GM21528 (cell line): ENCODE measurements at regions not wholly inside any gene's neighbourhood (a gene's known extent, or its start where the extent isn't known, plus 50 kb on each side); places are given as distances from the start of the nearest gene placed in this dataset.

Experiments
- ATAC-seq: cut with Tn5 transposase; IDR thresholded peaks from one replicate; pipeline ENCODE4 v1.9.1; 2021; ENCODE audit warnings: mild to moderate bottlenecking, moderate library complexity; ENCODE audit not compliant: unreplicated experiment, low FRiP score

DNA sequence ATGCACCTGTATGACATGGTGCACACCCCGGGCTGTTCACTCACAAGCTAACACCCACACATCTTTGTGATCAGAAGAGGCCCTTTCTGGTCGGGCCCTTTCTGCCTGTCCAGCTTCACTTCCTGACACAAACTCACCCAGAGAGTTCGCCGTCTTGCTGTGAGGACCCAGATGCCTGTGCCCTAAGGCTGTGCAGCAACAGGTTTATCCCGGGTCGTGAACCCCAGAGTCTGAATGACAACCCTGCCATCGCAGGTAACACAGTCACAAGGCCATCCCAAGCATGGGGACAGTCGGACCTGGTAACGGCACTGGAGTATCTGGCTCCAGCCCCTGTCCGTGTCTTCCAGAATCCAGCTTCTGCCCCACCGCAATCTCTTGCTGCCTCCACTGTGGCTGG lies 235.1 kb downstream of the BUD13 start:
- ATAC-seq: no peak

DNA sequence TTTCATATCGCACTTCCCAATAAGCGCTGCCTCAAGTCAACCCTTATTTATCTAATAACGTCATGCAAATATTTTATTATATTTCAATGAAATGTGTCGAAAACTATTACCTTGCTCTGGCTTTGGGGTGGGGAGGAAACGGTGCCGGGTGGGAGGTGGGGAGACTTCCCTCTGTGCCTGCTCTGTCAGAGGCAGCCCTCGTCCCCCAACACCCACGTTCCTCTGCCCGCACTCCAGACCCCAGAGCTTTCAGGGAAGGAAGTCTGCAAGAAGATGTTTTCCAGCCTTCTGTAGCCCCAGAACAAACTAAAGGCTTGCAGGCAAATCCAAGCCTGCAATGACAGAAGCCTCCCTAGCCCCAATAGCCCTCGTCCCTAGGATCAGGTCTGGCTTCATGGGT lies 235.7 kb downstream of the BUD13 start:
- ATAC-seq: no peak

DNA sequence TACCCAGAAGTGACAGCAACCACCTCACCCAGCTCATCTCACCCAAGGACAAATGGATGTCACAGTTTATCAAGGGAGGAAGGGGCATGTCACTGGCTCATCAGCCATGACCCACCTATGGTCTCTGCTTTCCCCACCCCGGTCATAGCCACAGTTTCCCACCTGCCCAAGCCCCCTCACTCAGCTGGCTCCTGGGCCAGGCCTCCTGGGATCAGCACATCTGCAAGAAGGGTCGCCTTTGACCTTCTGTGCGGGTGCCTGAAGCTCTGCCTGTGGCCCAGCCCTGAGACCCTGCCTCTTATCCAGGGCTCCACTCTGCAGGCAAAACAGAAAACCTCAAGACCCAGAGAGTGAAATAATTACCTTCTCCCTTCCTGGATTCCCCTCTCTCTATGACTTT lies 236.4 kb downstream of the BUD13 start:
- no peak for ATAC-seq

DNA sequence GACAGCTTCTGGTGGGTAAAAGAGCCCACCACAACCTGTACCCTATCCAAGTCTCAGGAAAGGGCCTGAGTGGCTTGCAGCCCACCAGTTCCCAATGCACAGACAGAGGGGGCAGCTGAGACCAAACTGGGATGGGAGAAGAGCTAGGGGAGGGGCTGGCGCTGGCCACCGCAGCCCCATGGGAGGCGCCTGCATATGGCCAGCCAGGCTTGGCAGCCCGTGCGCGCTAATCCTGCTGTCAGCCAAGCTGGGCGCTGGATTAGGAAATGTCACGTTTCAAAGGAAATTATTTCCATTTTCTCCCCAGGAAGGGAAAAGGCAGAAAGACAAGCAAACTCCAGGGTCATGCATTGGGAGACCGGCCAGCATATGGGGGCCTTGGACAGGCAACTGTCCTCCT lies 236.8 kb downstream of the BUD13 start:
- no peak for ATAC-seq

DNA sequence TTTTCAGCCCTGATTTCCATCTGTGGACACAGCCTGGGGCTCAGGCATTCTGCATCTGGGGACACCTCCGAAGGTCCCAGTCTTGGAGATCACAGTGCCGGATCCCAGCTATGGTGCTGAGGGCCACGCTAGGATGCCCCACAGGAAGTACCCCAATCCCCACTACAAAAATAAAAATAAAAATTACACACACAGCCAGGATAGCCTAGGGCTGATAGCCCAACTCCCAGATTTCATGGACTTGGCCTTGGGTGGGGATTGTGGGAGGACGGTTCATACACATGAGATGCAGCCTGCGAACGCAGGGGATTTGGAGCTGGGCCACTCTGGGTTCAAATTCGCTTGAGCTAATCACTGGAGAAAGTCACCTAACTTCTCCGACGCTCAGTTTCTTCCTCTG lies 237.7 kb downstream of the BUD13 start:
- no peak for ATAC-seq

DNA sequence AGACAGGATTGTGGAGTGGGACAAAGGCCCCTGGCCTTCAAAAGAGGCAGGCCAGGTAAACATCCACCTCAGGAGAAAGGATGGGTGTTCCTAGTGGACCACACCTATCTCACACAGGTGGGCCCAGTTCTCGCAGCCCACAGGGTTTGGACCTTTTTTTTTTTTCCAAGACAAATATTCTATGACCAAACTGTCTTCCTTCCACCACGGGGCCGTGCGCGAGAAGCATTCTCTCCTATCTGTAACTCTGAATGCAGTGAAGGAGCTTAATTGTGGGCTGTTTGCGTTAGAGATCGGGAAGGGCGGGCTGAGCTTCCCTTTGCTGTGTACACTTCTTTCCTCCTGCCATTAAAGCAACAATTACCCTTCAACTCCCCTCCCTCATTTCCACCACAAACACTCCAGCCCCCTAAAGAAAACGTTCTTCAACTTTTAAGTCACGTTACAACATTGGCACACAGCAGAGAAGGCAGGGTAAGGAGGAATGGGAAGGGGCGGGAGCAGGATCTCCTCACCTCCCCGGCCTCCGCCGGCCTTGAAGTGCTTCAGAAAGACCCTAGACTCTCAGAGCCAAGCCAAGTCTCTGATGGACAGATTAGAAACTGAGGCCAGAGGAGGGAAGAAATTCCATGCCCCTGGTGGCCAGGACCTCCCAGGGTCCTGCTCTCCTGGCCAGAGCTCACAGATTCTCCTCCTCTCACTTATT lies 238.4 kb downstream of the BUD13 start:
- no peak for ATAC-seq

DNA sequence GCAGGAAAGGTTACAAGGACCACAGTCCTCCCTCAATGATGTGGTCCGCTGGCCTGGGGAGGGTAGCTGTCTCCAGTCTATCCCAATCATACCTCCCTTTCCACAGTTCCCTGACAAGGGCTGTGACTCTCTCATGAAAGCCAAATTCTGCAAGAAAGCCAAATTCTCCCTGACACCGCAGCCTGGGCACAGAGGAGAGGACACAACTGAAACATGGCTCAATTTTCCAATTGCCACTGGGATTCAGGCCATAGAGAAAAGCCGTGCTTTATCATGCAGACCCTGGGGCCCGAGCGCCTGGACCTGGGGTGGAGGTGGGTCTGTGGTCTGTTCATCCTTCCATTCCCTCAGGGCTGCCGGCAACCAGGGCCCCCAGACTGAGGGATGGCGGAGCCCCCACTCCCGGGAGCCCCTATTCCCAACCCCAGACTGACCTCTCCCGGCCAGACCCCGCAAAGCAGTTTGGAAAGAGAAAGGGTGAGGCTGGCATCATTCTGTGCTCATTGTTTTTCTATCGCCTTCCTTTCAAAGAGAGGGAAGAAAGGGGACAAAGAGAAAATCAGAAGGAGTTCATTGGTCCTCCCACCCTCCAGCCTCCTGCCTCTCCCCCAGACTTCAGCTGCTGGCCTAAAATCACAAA lies 239.5 kb downstream of the BUD13 start:
- ATAC-seq: no peak

DNA sequence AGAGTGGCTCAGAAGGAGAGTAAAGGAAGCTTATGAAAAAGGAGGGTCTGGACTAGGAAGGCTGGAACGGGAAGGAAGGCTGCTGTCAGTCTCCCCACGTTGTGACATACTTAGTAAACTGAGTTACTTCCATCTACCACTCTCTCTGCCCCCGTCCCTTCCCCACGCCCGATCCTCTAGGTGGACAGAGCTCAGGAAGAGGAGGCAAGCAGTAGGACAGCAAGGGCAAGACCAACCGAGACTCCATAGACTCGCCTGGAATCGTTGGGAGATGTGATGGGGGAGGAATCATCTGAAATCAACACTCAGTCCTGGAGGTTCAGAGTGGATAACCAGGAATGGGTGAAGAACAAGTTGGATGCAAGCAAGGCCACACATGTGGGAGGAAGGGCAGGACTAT lies 240.7 kb downstream of the BUD13 start:
- no peak for ATAC-seq

DNA sequence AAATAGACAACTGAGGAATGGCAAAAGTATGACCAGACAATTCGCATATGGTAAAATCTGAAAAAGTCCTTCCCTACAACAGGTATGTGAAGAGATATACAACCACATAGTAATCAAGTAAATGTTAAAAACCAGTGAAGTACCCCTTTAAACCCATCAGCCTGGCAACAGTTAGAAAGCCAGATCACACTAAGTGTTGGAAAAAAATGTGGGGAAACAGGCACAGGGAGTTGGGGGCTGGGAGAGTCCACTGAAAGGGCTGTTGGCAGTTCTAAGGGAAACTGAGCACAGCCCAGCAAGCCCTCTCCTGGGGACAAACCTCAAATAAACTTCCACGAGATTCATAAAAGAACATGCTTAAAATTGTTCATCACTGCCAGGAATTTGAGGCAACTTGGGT lies 242.1 kb downstream of the BUD13 start:
- no peak for ATAC-seq

DNA sequence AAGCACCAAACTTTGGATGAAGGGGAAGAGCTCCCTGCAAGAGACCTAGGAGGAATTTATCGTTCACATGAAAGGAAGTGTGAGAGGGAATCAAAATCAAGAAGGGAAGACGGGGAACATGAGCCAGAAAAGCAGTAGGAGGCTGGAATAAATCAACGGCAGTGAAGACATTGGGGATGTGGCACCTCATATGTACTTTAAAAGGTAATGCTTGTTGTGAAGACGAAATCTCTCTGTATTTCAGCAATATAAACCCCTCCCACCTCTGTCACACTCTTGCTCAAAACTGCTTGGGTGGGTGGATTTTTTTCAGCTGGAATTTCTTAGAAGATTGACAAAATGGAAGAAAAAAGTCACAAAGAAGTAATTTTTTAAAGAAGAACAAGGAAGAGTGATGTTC lies 243.5 kb downstream of the BUD13 start:
- ATAC-seq: no peak

DNA sequence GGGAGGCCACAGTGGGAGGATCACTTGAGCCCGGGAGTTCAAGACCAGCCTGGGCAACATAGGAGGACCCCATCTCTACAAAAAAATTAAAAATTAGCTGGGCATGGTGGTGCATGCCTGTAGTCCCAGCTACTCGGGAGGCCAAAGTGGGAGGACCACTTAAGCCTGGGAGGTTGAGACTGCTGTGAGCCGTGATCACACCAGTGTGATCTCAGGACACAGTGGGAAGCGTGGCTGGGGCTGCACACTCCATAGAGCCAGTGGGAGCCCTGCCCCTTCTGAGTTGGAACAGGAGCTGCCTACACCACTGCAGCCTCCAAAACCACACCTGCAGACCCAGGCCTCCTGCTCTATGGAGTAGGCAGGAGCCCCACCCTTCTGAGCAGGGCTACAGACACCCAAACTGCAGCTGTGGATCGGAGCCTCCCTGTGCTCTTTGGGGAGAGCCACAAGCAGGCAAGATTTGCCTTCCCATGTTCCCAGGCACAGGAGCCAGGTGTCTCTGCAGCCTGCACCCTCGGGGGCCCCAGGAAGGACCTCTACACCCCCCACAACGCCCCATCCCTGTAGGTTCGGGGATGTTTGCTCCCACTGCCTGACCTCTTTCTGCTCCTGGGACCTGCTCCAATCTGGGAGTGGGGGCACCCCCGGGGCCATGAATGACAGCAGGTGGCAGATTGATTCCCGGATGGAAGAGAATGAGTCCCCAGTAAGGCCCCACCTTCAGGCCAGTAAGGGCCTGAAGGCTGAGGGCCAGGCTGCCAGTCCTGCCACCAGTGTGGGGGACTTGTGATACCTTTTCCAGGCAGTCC lies 245.4 kb downstream of the BUD13 start:
- no peak for ATAC-seq

DNA sequence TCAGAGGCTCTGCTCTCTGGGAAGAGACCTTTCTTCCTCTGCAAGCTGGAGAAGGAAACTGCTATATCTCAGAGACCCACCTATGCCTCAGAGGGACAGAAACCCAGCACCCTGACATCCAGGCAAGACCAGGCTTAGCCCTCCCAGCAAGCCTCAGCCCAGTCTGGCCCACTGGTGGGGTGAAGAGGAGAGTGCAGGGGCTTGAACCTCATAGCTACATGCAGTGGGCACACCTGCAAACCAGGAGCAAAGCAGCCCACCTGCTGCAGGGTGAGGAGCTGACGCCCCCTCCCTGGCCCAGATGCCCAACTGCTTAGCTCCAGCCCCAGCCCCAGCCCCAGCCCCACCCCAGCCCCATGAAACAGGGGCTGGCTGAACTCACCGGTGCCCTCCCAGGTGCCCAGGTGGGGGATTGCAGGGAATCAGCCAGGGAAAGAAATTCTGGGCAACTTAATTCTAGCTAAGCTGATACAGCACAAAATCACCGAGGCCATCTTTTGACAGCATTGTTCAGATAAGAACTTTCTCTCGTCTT lies 246.8 kb downstream of the BUD13 start:
- ATAC-seq: no peak

DNA sequence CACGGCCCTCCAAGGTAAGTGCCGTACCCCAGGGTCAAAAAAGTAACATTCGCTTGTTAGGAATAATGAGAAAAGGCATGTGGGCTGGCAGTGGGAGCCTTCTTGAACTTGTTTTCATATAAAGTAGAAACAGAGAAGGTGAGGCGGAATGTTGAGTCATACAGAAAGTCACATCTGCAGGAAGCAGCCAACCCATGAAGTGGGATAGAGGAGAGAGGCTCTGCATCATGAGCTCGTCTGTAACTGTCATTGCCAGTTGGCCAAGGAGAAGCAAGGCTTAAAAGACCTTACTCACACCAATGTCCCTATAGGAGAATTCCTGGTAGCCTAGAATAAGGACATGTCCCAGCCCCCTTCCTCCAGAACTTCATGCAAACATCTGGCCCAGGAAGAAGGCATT lies 253.3 kb downstream of the BUD13 start:
- no peak for ATAC-seq

DNA sequence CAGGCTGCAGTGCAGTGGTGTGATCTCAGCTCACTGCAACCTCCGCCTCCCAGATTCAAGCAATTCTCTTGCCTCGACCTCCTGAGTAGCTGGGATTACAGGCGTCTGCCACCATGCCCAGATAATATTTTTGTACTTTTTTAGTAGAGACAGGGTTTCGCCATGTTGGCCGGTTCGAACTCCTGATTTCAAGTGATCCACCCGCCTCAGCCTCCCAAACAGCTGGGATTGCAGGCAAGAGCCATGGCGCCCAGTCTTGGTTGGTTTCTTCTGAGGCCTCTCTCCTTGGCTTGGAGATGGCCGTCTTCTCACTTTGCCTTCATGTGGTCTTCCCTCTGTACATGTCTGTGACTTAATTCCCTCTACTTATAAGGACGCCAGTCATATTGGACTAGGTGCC lies 254.6 kb downstream of the BUD13 start:
- ATAC-seq: no peak

DNA sequence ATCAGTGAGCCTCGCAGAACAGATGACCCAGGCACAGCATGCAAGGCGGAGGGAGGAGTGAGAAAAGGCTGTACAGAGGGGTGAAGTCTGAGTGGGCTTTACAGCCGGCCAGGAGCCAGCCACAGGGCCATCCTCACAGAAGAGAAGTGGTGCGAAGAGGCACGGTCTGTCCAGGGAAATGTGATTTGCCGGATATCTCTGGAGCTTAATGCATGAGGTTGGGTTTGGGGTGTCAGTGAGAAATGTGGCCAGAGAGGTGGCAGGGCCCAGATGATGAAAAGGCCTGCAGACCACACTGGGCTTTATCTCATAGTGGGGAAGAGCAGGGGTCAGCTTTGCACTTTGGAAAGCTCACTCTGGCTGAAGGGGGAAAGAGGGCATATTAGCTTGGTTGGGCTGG lies 255.2 kb downstream of the BUD13 start:
- ATAC-seq: no peak

DNA sequence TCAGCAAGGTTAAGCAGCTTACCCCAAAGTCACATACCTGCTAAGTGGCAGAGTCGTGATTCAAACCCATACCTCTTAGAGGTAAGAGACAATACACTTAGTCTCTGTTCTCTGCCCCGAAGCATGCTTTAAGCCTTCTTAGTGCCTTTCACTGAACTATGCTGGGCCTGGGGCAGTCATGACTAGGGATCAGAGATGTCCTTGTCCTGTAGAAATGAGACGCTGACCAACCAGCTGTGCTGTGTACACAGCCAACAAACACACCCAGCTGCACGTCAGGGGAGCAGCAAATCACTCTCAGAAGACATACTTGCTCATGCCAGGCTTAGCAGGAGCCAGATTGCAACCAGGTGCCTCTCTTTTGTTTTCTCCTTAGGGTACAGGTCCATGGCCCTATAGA lies 255.7 kb downstream of the BUD13 start:
- no peak for ATAC-seq

DNA sequence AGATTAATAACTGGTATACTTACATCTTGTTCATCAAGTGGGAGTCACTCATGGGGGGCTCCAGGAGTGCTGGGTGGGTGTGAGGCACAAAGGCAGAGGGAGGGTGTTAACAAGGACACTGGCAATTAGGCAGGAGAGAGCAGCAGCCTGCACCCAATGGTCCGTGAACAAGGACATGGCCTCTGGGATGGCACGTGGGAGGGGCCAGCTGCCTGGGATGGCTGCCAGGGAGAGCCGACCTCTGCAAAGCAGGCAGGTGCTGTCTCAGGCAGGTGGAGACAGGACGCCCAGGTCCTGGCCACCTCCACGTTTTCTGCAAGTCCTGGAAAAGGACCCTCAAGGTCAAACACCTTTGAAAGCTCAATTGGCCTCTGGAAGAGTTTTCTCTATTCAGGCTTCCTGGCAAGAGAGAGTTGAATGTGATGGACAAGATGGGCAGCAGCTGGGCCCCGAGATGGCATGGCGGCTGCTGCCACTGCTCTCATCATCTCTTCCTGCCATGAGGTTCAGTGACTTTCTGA lies 257.1 kb downstream of the BUD13 start:
- no peak for ATAC-seq

DNA sequence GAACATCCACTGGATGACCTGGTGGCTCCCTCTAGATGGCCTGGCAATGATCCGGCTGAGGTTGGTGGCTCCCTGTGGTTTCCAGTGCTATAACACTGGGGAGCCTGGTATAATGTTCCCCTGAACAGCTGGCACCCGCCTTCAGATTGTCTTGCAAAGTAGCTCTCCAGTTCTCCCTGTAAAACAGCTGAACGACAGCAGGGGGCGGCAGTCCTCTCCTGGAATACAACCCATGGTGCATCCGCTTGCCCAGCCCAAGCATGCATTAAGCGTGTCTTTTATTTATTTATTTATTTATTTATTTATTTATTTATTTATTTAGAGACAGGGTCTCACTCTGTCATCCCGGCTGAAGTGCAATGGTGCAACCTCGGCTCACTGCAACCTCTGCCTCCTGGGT lies 258.9 kb downstream of the BUD13 start:
- ATAC-seq: no peak

DNA sequence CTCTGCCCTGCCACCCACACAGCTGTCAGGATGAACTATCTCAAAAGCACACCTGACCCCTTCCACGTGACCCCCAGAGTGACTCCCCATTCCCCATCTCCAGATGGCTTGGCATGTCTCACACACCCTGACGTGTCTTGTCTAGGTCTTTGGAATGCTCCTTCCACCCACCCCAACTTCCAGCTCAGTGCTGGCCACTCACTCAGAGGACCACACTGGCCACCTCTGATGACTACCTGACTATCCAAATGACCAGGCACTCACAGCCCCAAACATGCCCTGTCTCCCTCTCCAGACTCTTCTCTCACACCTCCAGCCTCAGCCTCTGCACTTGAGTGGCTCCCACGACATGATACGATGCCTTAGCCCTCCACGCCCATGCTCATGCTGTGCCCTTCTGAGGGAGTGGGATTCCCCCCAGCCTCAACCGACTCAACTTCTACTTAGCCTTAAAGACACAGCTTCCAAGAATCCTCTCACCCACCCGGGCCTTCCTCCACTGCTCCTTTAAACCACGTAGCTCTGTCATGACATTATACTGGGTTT lies 259.4 kb downstream of the BUD13 start:
- ATAC-seq: no peak

DNA sequence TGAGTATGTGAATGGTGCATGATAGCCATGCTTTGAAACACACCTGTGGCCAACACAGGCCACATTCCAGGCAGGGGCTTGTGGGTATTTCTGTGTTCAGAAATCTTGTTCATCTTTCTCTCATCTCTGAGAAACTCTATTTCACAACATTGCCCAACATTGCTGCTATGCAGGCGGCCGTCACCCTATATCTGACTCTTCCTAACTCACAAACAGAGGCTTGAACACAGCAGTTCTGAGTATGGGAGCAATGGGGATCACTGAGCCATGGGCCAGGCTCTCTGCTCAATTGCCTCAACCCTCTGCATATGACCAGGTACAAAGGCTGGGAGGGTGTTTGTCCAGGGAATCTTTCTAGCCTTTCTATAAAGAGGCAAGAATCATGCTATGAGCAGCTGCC lies 259.9 kb downstream of the BUD13 start:
- no peak for ATAC-seq

DNA sequence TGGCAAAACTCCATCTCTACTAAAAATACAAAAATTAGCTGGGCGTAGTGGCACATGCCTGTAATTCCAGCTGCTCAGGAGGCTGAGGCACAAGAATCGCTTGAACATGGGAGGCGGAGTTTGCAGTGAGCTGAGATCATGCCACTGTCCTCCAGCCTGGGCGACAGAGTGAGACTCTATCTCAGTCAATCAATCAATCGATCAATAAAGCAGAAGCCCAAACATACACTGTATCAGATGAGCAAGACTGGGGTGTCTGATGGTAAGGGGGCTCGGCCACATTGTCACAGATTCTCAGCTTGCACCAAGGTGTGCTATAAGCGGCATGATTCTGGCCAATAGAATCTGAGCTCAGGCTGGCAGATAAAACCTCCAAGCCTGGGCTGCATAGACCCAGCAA lies 261.1 kb downstream of the BUD13 start:
- ATAC-seq: no peak
